OCI-LY1 (cell line): ENCODE measurements at regions not wholly inside any gene's neighbourhood (a gene's known extent, or its start where the extent isn't known, plus 50 kb on each side); places are given as distances from the start of the nearest gene placed in this dataset.

Experiments
- H2AFZ ChIP-seq: fragments of 200-600 bp; sonication (generic), shearing (Covaris generic); 2 replicates; pipeline ENCODE4 v1.6.0; 2014; ENCODE audit warnings: antibody characterized with exemption, mild to moderate bottlenecking, low read length
- H3F3A ChIP-seq: fragments of 200-600 bp; sonication (generic), shearing (Covaris generic); 2 replicates; pipeline ENCODE4 v1.6.0; 2014; ENCODE audit warnings: mild to moderate bottlenecking, antibody characterized with exemption, low read length, moderate library complexity; ENCODE audit not compliant: insufficient read depth
- H3K27ac ChIP-seq: fragments of 200-600 bp; sonication (generic); 2 replicates; pipeline ENCODE4 v1.5.1; 2014; ENCODE audit warnings: low read length, mixed run types, mild to moderate bottlenecking, low read depth; ENCODE audit not compliant: poor library complexity, severe bottlenecking
- H3K27me3 ChIP-seq: fragments of 200-600 bp; sonication (generic); 2 replicates; pipeline ENCODE4 v1.6.0; 2014; ENCODE audit warnings: antibody characterized with exemption, mild to moderate bottlenecking, low read length, moderate library complexity; ENCODE audit not compliant: insufficient read depth
- H3K36me3 ChIP-seq: fragments of 200-600 bp; sonication (generic); 2 replicates; pipeline ENCODE4 v1.6.1; 2014; ENCODE audit warnings: mild to moderate bottlenecking, antibody characterized with exemption, low read length, moderate library complexity, mixed read lengths; ENCODE audit not compliant: insufficient read depth
- H3K4me1 ChIP-seq: fragments of 200-600 bp; sonication (generic); 2 replicates; pipeline ENCODE4 v1.5.1; 2014; ENCODE audit warnings: mild to moderate bottlenecking, low read length, moderate library complexity; ENCODE audit not compliant: insufficient read depth, severe bottlenecking
- H3K4me2 ChIP-seq: fragments of 200-600 bp; sonication (generic), shearing (Covaris generic); 2 replicates; pipeline ENCODE4 v1.6.1; 2014; ENCODE audit warnings: low read length
- H3K4me3 ChIP-seq: fragments of 200-600 bp; sonication (generic); 2 replicates; pipeline ENCODE4 v1.5.1; 2014; ENCODE audit warnings: low read length, low read depth, mild to moderate bottlenecking, mixed read lengths; ENCODE audit not compliant: poor library complexity, severe bottlenecking
- H3K79me2 ChIP-seq: fragments of 200-600 bp; shearing (Covaris generic); 2 replicates; pipeline ENCODE4 v1.6.1; 2016; ENCODE audit warnings: mixed run types, low read length, mixed read lengths; ENCODE audit not compliant: insufficient read depth
- H3K9ac ChIP-seq: fragments of 200-600 bp; sonication (generic), shearing (Covaris generic); 2 replicates; pipeline ENCODE4 v1.6.1; 2014; ENCODE audit warnings: mild to moderate bottlenecking, low read length, mixed read lengths
- H3K9me2 ChIP-seq: fragments of 200-600 bp; sonication (generic), shearing (Covaris generic); 2 replicates; pipeline ENCODE4 v1.6.1; 2014; ENCODE audit warnings: low read depth, mild to moderate bottlenecking, low read length, mixed read lengths
- H3K9me3 ChIP-seq: fragments of 200-600 bp; shearing (Covaris generic); 2 replicates; pipeline ENCODE4 v1.6.1; 2014; ENCODE audit warnings: low read length, mixed read lengths
- H4K20me1 ChIP-seq: fragments of 200-600 bp; sonication (generic), shearing (Covaris generic); 2 replicates; pipeline ENCODE4 v1.6.0; 2016; ENCODE audit warnings: mild to moderate bottlenecking, low read length; ENCODE audit not compliant: insufficient read depth
- CTCF ChIP-seq: fragments of 200-600 bp; sonication (generic), shearing (Covaris generic); IDR thresholded peaks from 2 replicates; pipeline ENCODE4 v1.5.1; 2017; ENCODE audit warnings: mild to moderate bottlenecking, antibody characterized with exemption, low read length, moderate library complexity, mixed read lengths
- EZH2 ChIP-seq: fragments of 200-600 bp; sonication (generic), shearing (Covaris generic); IDR thresholded peaks from 2 replicates; pipeline ENCODE4 v1.8.0; 2017; ENCODE audit warnings: borderline replicate concordance, mixed run types, mild to moderate bottlenecking, antibody characterized with exemption, low read length, moderate library complexity, mixed read lengths

- Histone ChIP-seq H3K27ac (no peak overlapping the region), H3K9me3 (no peaks in the 10 kb centered on the region), H3K36me3 (no peaks in the 10 kb centered on the region), H3K27me3 (0 out of 2 replicates have a peak, but pooled peaks cover 3% of the 10 kb centered on the region), H3F3A (no peaks in the 10 kb centered on the region), H3K4me1 (no peaks in the 10 kb centered on the region), H3K9ac (no peak overlapping the region), H3K4me3 (no peak overlapping the region), H3K79me2 (no peaks in the 10 kb centered on the region), H3K4me2 (no peak overlapping the region), H2AFZ (no peak overlapping the region), H3K9me2 (no peaks in the 10 kb centered on the region), H4K20me1 (no peaks in the 10 kb centered on the region)
- TF ChIP-seq CTCF, result no peak
- TF ChIP-seq EZH2, result no peak
These were observed 111.0 kb upstream of the FRMD1 start for GRCh38 chr6:168190014-168190405.

GRCh38 chr6:168189200-168190013 is 110.4 kb upstream of the FRMD1 start:
- Histone ChIP-seq H3K4me2 (no peak overlapping the region), H3K36me3 (no peaks in the 10 kb centered on the region), H3K4me3 (no peak overlapping the region), H3K27ac (no peak overlapping the region), H3K9me2 (no peaks in the 10 kb centered on the region), H3K27me3 (0 out of 2 replicates have a peak, but pooled peaks cover 3% of the 10 kb centered on the region), H3K4me1 (no peaks in the 10 kb centered on the region), H4K20me1 (no peaks in the 10 kb centered on the region), H3F3A (no peaks in the 10 kb centered on the region), H3K9ac (no peak overlapping the region), H3K79me2 (no peaks in the 10 kb centered on the region), H3K9me3 (no peaks in the 10 kb centered on the region), H2AFZ (no peak overlapping the region)
- TF ChIP-seq EZH2 (no peak), CTCF (no peak)

GRCh38 chr6:168188369-168189199 is 109.6 kb upstream of the FRMD1 start:
- TF ChIP-seq EZH2 (no peak), CTCF (no peak)
- Histone ChIP-seq H3K9me3 (no peaks in the 10 kb centered on the region), H4K20me1 (no peaks in the 10 kb centered on the region)

More at GRCh38 chr6:168188369-168189199, 109.6 kb upstream of the FRMD1 start:
- H3K79me2 ChIP-seq, result no peaks in the 10 kb centered on the region
- H3F3A ChIP-seq, result no peaks in the 10 kb centered on the region
- H3K4me1 ChIP-seq, result no peaks in the 10 kb centered on the region
- H3K9me2 ChIP-seq, result no peaks in the 10 kb centered on the region
- no peak overlapping the region for H3K4me2 ChIP-seq
- no peak overlapping the region for H2AFZ ChIP-seq
- no peak overlapping the region for H3K4me3 ChIP-seq
- H3K27ac ChIP-seq, result no peak overlapping the region
- H3K36me3 ChIP-seq, result no peaks in the 10 kb centered on the region
- 0 out of 2 replicates have a peak, but pooled peaks cover 3% of the 10 kb centered on the region for H3K27me3 ChIP-seq
- H3K9ac ChIP-seq, result no peak overlapping the region
